ENCODE measurements at regions not wholly inside any gene's neighbourhood (a gene's known extent, or its start where the extent isn't known, plus 50 kb on each side); places are given as distances from the start of the nearest gene placed in this dataset.
A peak's percentile ranks its signal among the peaks of the same experiment; 100 is the strongest.

GRCh38 chr11:116148056-116148455 is 624.7 kb downstream of the BUD13 start:
- DNase-seq (ENCODE audit: low spot score) = peak; percentile 5

DNA sequence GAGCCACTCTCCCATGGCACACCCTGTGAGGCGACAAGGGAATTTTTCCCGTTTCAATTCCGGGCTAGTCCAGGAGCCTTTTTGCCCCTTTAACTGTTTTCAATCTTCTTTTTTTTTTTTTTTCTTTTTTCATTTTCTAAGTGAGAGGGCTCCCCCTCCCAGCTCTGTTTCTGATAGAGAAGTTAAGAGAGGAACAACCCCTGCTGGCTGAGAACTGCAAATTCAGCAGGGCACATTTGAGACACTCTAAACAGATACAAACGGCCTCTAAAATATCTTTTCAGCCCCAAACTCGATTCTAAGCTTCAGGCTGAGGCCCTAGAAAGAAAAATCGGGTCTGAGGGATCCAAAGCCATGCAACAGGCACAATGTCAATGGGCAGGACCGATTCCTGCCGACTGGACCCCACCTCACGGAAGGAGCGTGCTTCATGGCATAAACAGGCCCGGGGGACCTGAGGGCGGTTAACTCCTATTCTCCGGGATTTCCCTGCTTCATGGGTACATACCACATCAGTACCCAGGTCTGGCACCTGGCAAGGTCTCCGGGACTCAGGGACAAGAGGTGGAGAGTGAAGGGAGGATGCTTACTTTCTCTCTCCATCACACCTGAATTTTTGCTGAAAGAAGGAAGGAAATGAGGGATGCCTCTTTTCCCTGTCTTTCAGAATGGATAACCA is 627.5 kb downstream of the BUD13 start:
- DNase-seq (ENCODE audit: low spot score) = no peak

GRCh38 chr11:116144387-116144958 is 628.3 kb downstream of the BUD13 start:
- DNase-seq (ENCODE audit: low spot score) = no peak

DNA sequence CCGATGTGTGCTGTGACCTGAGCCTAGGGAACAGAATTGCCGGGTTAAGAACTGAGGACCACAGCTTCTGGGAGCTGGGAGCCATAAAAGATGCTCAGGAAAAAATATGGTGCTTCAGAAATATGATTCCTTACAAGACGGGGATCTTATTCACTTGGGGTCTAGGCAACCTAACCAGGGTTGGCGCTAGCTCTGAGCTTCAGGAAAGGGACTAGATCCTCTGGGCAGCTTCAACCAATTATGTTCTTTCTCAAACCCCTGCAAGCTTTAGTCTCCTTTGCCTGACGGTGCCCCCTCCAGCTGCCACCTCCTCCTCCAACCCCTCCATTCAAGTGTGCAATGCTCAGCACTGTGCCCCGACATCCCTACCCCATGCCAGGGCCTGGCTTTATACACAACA is 634.1 kb upstream of the CADM1 start:
- no peak for DNase-seq (ENCODE audit: low spot score)

- DNase-seq (ENCODE audit: low spot score) = no peak
Observed at GRCh38 chr11:116137753-116138152, 633.5 kb upstream of the CADM1 start.

DNA sequence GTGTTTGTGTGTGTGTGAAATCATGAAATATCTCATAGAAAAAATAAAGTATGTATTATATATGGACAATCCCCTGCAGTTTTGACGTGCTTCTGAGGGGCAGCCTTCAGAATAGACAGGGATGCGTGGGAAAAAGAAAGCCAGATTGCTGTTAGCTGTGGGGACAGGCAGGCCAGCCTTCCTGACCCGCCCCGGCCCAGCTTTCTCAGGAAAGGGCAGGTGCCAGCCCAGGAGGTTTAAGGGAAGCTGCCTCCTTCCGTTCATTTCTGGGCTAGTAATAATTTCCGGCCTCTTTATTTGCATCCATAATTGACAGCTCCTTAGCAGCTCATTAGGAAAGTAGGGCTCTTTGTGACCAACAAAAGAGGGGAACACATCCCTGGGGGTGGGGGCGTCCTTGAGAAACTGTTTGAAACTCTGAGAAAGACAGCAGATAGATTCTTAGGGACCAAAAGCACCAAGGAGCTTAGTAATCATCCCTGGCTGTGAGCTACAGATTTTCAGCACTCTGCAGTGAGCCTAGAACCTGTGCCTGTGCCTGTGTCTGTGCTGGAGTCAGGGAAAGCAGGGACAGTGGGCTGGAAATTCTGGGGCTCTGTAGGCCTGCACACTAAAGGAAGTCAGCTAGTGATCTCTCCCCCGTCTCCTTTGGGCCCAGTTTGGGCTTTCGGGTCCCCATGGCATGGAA is 632.9 kb upstream of the CADM1 start:
- no peak for DNase-seq (ENCODE audit: low spot score)

DNA sequence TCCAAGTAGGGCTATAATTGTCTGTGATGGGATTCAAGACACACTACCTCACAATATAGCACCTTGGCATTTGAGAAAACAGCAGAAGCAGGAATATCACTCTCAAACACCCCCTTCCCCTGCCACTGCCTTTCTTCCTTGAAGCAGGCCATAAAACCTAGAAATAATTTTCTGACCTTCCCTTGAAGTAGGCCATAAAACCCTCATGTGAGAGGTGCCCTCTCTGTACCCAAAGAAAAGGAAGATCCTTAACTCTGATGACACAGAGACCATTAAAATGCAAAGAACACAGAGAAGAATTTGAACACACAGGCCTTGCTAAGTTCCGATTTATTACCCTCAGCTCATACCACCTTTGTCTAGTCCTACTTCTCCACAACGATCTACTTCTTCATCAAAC is 631.7 kb upstream of the CADM1 start:
- DNase-seq (ENCODE audit: low spot score) = no peak

- DNase-seq (ENCODE audit: low spot score) = no peak
Observed at GRCh38 chr11:116134450-116134849, 630.2 kb upstream of the CADM1 start.

DNA sequence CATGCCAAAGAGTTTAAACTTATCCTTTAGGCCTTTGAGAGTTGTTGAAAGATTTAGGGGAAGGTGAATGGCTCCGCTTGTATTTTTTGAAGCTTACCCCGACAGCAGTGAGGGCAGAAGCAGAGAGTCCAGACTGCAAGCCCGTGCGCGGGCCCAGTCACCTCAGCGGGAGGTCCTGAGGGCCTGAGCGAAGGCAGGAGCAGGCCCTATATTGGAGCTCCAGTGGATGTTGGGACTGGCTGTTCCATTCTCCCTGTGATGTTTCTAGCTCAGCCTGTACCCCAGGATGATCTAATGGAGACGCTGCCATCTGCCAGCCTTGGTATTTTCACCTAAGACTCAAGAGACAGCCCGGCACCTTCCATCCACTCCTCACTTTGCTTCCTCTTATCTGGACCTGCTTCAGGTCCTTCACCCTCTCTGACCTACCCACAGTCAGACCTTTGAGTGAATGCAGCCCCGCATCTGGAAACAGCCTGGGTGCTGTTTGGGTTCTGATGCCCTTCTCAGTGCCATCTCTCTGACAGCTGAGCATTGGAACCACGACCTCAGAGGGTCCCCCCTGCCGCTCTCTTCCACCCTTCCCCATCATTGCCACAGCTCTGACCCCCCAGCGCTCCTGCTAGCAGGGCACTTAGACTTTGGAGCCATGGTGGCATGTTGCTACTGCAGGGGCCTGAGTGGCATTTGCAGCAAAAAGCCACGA is 628.2 kb upstream of the CADM1 start:
- no peak for DNase-seq (ENCODE audit: low spot score)

DNA sequence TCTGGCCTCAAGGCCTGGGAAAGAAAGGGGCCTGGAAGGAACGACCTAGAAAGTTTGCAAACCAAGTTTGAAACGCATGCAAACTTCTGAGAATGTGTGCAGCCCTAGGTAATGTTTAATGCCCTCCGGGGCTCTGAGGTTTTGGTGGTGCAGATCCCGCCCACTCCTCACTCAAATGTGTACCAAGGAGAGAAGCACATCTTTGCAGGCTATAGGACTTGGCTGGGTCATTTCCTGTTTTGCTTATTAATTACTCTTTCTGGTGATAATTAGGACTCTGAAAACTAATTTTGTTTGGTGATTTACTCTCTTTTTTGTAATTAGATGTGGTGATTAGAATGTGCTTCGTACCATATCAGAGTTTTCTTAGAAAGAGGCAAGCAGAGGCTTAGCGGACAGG is 625.9 kb upstream of the CADM1 start:
- no peak for DNase-seq (ENCODE audit: low spot score)

GRCh38 chr11:116129456-116129855 is 625.2 kb upstream of the CADM1 start:
- no peak for DNase-seq (ENCODE audit: low spot score)

GRCh38 chr11:116126562-116126961 is 622.3 kb upstream of the CADM1 start:
- DNase-seq (ENCODE audit: low spot score) = no peak

- no peak for DNase-seq (ENCODE audit: low spot score)
Observed at GRCh38 chr11:116124922-116125714, 620.9 kb upstream of the CADM1 start.

GRCh38 chr11:116123739-116124138 is 619.5 kb upstream of the CADM1 start:
- DNase-seq (ENCODE audit: low spot score) = no peak

GRCh38 chr11:116122697-116123472 is 618.7 kb upstream of the CADM1 start:
- DNase-seq (ENCODE audit: low spot score) = no peak

GRCh38 chr11:116119158-116119557 is 614.9 kb upstream of the CADM1 start:
- DNase-seq (ENCODE audit: low spot score) = no peak

DNA sequence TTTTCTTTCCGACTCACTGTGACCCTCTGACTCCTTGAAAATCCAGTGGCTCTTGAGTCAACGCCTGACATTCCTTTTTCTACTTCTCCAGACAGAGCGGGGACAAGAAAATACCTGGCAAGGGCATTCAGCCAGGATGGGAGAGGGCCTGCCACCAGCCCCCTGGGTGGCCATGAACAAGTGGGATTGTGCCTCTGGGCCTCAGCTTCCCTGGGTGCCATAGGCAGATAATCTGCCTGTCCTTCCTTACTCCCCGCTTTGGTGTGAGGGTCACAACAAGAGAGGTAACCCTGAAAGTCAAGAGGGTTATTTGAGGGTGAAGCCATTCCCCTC is 613.9 kb upstream of the CADM1 start:
- no peak for DNase-seq (ENCODE audit: low spot score)

DNA sequence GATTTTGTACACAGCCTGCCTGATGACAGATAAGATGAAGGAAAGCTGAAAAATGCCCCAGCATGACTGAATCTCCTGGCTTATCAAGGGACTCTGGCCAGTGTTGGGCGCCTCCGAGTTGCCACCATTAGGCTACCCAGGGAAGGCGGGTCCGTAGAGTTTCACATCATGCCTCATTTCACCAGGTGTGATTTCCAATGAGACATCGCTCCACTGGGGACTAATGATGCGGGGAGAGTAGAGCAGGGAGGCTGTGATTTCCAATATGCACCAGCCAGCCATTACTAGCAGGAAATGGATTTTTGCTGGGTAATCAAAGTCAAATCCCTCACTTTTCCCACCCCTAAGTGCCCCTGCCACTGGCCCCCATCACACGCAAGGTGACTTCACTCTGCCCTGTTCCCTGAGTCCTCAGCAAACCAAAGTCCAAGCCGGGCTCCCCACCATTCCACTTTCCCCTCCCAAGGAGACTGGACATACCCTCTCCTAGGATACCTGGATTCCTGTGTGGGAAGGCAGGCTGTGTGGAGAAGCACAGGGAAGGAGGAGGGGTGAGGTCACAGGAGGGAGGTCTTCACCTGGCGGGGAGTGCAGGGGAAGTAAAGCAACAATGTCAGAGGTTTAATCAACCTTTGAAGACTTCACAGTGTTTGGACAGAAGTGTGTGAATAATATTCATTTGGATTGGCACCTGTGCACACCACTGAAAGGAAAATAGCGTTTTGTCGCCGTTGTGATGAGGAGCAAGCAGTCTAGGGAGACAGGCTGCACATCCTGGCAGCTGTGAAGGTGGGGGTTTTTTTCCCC is 613.3 kb upstream of the CADM1 start:
- no peak for DNase-seq (ENCODE audit: low spot score)

GRCh38 chr11:116115801-116116200 is 611.6 kb upstream of the CADM1 start:
- no peak for DNase-seq (ENCODE audit: low spot score)

DNA sequence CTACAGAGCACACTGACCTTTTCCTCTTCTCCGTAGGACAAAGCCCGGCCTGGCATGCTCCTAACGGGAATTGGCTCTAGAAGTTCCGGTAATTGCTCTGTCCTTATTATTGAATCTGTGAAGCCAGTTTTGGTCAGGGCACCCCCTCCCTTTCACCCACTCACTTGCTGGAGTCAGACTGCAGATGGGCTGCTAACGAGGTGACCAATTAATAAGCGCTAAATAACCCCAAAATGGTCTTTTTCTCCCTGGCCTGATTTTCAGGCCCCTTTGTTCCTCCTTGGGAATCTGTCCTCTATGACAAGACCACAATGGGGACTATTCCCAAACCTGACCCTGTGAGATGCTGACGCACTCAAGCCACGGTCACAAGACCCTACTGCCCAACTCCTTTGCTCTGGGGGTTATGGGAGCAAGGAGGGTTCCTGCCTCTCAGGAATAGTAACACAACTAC is 610.0 kb upstream of the CADM1 start:
- DNase-seq (ENCODE audit: low spot score) = no peak
